ENCODE measurements at regions not wholly inside any gene's neighbourhood (a gene's known extent, or its start where the extent isn't known, plus 50 kb on each side); places are given as distances from the start of the nearest gene placed in this dataset.

DNA sequence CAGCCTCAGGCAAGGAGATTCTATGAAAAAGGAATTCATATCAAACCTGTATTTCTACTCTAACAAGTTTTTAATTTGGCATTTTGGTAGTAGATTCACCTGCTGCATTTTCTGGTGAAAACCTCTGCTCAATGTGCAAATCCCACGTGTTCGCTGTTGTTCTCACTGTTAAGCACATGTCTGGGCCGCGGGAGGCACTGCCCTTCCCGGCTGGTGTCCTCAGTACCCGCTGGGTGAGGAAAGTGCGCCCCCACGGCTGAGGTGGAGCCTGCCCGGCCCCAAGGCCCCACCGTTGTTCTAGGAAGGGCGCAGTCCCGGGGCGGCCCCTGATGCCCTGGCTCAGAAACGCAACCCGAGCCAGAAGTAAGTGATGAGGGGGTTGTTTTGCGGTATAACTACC is 193.4 kb upstream of the VWC2 start:
- peak; percentile 73 for DNase-seq (ENCODE audit: low spot score)

DNA sequence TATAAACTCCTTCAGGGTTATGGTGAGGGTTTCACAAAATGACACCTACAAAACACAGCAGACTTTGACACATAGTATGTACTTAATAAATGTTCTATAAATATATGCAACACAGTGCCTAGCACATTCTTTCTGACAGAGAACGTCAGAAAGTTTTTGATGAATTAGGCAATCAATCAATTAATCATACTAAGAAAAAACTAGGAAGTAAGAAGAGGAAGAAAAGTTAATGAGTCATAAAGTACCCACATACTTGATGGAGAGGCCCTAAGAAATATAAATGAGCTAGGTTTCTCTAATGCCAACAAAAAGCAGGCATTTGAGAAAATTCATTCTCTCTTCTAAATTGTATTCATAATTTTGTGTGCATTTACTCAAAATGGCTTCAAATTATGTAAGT is 192.7 kb upstream of the VWC2 start:
- no peaks in the 10 kb centered on the region for H3K9me3 Mint-ChIP-seq
- Histone ChIP-seq H3K79me2 (replicated peaks; ENCODE audit: insufficient read depth) (no peaks in the 10 kb centered on the region), H3K4me3 (no peak overlapping the region), H4K20me1 (replicated peaks; ENCODE audit: insufficient read depth) (no peaks in the 10 kb centered on the region), H2AFZ (peak overlapping the region; percentile 87), H3K27me3 (ENCODE audit: insufficient read depth) (no peaks in the 10 kb centered on the region), H3K9me2 (ENCODE audit: insufficient read depth) (peaks cover 4% of the 10 kb centered on the region; the same call in 1 of the 2 replicates), H3K4me2 (no peak overlapping the region), H3F3A (replicated peaks; ENCODE audit: low read depth) (no peaks in the 10 kb centered on the region), H3K27ac (ENCODE audit: low read depth) (no peak overlapping the region), H3K4me1 (ENCODE audit: insufficient read depth) (no peaks in the 10 kb centered on the region; the same call in 1 of the 2 replicates), H3K36me3 (ENCODE audit: insufficient read depth) (no peaks in the 10 kb centered on the region)
- H3K27ac Mint-ChIP-seq: no peak overlapping the region
- no peaks in the 10 kb centered on the region for H3K36me3 Mint-ChIP-seq (ENCODE audit: low read depth)
- H3K4me1 Mint-ChIP-seq: no peaks in the 10 kb centered on the region
- no peak overlapping the region for H3K4me3 Mint-ChIP-seq
- H3K27me3 Mint-ChIP-seq (ENCODE audit: insufficient read depth, low read depth, poor library complexity): no peaks in the 10 kb centered on the region
- no peak for DNase-seq (ENCODE audit: low spot score)
- no peak for ATAC-seq
- no peak for TF ChIP-seq CREB1 (CRISPR knock-in tag; IDR thresholded peaks at IDR 0.05; ENCODE audit: low read depth)
- no peak for TF ChIP-seq CTCF (conservative IDR thresholded peaks at IDR 0.05; ENCODE audit: low read depth in 2 of 2)
- no peak for TF ChIP-seq ZNF114 (CRISPR knock-in tag; IDR thresholded peaks at IDR 0.05)
- TF ChIP-seq, protein P1, sequence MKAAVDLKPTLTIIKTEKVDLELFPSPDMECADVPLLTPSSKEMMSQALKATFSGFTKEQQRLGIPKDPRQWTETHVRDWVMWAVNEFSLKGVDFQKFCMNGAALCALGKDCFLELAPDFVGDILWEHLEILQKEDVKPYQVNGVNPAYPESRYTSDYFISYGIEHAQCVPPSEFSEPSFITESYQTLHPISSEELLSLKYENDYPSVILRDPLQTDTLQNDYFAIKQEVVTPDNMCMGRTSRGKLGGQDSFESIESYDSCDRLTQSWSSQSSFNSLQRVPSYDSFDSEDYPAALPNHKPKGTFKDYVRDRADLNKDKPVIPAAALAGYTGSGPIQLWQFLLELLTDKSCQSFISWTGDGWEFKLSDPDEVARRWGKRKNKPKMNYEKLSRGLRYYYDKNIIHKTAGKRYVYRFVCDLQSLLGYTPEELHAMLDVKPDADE (IDR thresholded peaks at IDR 0.05): no peak
- no peak for TF ChIP-seq STAT1 (IDR thresholded peaks at IDR 0.05; ENCODE audit: unreplicated experiment)
- no peak for TF ChIP-seq ZNF331 (CRISPR knock-in tag; IDR thresholded peaks at IDR 0.05; ENCODE audit: low read depth)
- TF ChIP-seq EZH2 (IDR thresholded peaks at IDR 0.05; ENCODE audit: low read depth, unreplicated experiment): no peak
- TF ChIP-seq POLR2AphosphoS5 (IDR thresholded peaks at IDR 0.05; ENCODE audit: low read depth): no peak
- TF ChIP-seq JUNB (IDR thresholded peaks at IDR 0.05; ENCODE audit: unreplicated experiment): no peak
- TF ChIP-seq, protein P2, sequence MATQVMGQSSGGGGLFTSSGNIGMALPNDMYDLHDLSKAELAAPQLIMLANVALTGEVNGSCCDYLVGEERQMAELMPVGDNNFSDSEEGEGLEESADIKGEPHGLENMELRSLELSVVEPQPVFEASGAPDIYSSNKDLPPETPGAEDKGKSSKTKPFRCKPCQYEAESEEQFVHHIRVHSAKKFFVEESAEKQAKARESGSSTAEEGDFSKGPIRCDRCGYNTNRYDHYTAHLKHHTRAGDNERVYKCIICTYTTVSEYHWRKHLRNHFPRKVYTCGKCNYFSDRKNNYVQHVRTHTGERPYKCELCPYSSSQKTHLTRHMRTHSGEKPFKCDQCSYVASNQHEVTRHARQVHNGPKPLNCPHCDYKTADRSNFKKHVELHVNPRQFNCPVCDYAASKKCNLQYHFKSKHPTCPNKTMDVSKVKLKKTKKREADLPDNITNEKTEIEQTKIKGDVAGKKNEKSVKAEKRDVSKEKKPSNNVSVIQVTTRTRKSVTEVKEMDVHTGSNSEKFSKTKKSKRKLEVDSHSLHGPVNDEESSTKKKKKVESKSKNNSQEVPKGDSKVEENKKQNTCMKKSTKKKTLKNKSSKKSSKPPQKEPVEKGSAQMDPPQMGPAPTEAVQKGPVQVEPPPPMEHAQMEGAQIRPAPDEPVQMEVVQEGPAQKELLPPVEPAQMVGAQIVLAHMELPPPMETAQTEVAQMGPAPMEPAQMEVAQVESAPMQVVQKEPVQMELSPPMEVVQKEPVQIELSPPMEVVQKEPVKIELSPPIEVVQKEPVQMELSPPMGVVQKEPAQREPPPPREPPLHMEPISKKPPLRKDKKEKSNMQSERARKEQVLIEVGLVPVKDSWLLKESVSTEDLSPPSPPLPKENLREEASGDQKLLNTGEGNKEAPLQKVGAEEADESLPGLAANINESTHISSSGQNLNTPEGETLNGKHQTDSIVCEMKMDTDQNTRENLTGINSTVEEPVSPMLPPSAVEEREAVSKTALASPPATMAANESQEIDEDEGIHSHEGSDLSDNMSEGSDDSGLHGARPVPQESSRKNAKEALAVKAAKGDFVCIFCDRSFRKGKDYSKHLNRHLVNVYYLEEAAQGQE (IDR thresholded peaks at IDR 0.05; ENCODE audit: unreplicated experiment): no peak

More for the DNA sequence above, 193.4 kb upstream of the VWC2 start:
- Histone ChIP-seq H2AFZ (peak overlapping the region; percentile 87), H3K4me1 (ENCODE audit: insufficient read depth) (no peaks in the 10 kb centered on the region; the same call in 1 of the 2 replicates), H3F3A (replicated peaks; ENCODE audit: low read depth) (no peaks in the 10 kb centered on the region), H3K79me2 (replicated peaks; ENCODE audit: insufficient read depth) (no peaks in the 10 kb centered on the region), H3K4me3 (no peak overlapping the region), H3K9me2 (ENCODE audit: insufficient read depth) (peaks cover 4% of the 10 kb centered on the region; the same call in 1 of the 2 replicates), H3K4me2 (no peak overlapping the region), H3K27ac (ENCODE audit: low read depth) (no peak overlapping the region), H3K27me3 (ENCODE audit: insufficient read depth) (no peaks in the 10 kb centered on the region), H3K36me3 (ENCODE audit: insufficient read depth) (no peaks in the 10 kb centered on the region), H4K20me1 (replicated peaks; ENCODE audit: insufficient read depth) (no peaks in the 10 kb centered on the region)
- Mint-ChIP-seq H3K27ac (no peak overlapping the region), H3K4me3 (no peak overlapping the region), H3K36me3 (ENCODE audit: low read depth) (no peaks in the 10 kb centered on the region), H3K9me3 (no peaks in the 10 kb centered on the region), H3K4me1 (no peaks in the 10 kb centered on the region), H3K27me3 (ENCODE audit: insufficient read depth, low read depth, poor library complexity) (no peaks in the 10 kb centered on the region)
- no peak for TF ChIP-seq STAT1 (IDR thresholded peaks at IDR 0.05; ENCODE audit: unreplicated experiment)
- peak; percentile 46 to 71 for TF ChIP-seq CTCF (conservative IDR thresholded peaks at IDR 0.05; ENCODE audit: low read depth in 2 of 2)
- no peak for TF ChIP-seq POLR2AphosphoS5 (IDR thresholded peaks at IDR 0.05; ENCODE audit: low read depth)
- peak; percentile 99 for ATAC-seq

Measured in GM23338 (cell line).